Osteoblast (primary cell): ENCODE measurements at regions not wholly inside any gene's neighbourhood (a gene's known extent, or its start where the extent isn't known, plus 50 kb on each side); places are given as distances from the start of the nearest gene placed in this dataset.

Experiments
- DNase-seq: peaks from one replicate; pipeline ENCODE4 v3.0.0; 2011; ENCODE audit warnings: low spot score, mixed read lengths; ENCODE audit not compliant: insufficient read length; ENCODE audit errors: missing footprints
- H2AFZ ChIP-seq: 2 replicates; pipeline ENCODE4 v1.6.0; 2011; ENCODE audit warnings: mild to moderate bottlenecking, low read length
- H3K27ac ChIP-seq: 2 replicates; pipeline ENCODE4 v1.5.1; 2011; ENCODE audit warnings: mild to moderate bottlenecking, low read depth, low read length, moderate library complexity
- H3K27me3 ChIP-seq: 2 replicates; pipeline ENCODE4 v1.6.0; 2012; ENCODE audit warnings: mild to moderate bottlenecking, control low read depth, inconsistent platforms, low read length, moderate library complexity; ENCODE audit not compliant: insufficient read depth
- H3K36me3 ChIP-seq: 2 replicates; pipeline ENCODE4 v1.5.1; 2011; ENCODE audit warnings: mild to moderate bottlenecking, low read length, control low read depth, moderate library complexity; ENCODE audit not compliant: insufficient read depth
- H3K4me1 ChIP-seq: 2 replicates; pipeline ENCODE4 v1.5.1; 2011; ENCODE audit warnings: mild to moderate bottlenecking, low read length, control low read depth, moderate library complexity; ENCODE audit not compliant: insufficient read depth
- H3K4me2 ChIP-seq: 2 replicates; pipeline ENCODE4 v1.6.0; 2011; ENCODE audit warnings: mild to moderate bottlenecking, low read length; ENCODE audit not compliant: insufficient read depth
- H3K4me3 ChIP-seq: fragments of 200-600 bp; sonication (generic); 3 replicates; pipeline ENCODE4 v1.5.1; 2012; ENCODE audit warnings: mild to moderate bottlenecking, low read length, inconsistent platforms; ENCODE audit not compliant: insufficient read depth
- H3K79me2 ChIP-seq: 2 replicates; pipeline ENCODE4 v1.6.0; 2012; ENCODE audit warnings: mild to moderate bottlenecking, low read length, control low read depth, inconsistent platforms; ENCODE audit not compliant: insufficient read depth
- H3K9me3 ChIP-seq: 2 replicates; pipeline ENCODE4 v1.5.1; 2011; ENCODE audit warnings: low read depth, low read length, control low read depth
- H4K20me1 ChIP-seq: 2 replicates; pipeline ENCODE4 v1.6.0; 2012; ENCODE audit warnings: mild to moderate bottlenecking, low read length, control low read depth; ENCODE audit not compliant: insufficient read depth
- CTCF ChIP-seq: IDR thresholded peaks from 2 replicates; pipeline ENCODE4 v1.5.1; 2011; ENCODE audit warnings: mild to moderate bottlenecking, low read depth, low read length, moderate library complexity; ENCODE audit errors: extremely low read depth

GRCh38 chr6:146895101-146895771 lies 296.5 kb downstream of the ADGB start:
- DNase-seq: no peak
- no peak overlapping the region for H3K27ac ChIP-seq
- no peaks in the 10 kb centered on the region for H3K36me3 ChIP-seq
- TF ChIP-seq CTCF: no peak
- H3K4me3 ChIP-seq: no peak overlapping the region
- H2AFZ ChIP-seq: no peak overlapping the region
- H3K79me2 ChIP-seq: no peaks in the 10 kb centered on the region
- H4K20me1 ChIP-seq: no peaks in the 10 kb centered on the region
- no peaks in the 10 kb centered on the region for H3K27me3 ChIP-seq
- H3K4me2 ChIP-seq: no peak overlapping the region
- H3K4me1 ChIP-seq: peaks cover 17% of the 10 kb centered on the region
- no peaks in the 10 kb centered on the region for H3K9me3 ChIP-seq

- H3K36me3 ChIP-seq: no peaks in the 10 kb centered on the region
- H3K4me3 ChIP-seq: no peak overlapping the region
- no peaks in the 10 kb centered on the region for H3K27me3 ChIP-seq
- H4K20me1 ChIP-seq: no peaks in the 10 kb centered on the region
- DNase-seq: no peak
- no peaks in the 10 kb centered on the region for H3K79me2 ChIP-seq
- peaks cover 17% of the 10 kb centered on the region for H3K4me1 ChIP-seq
- no peak for TF ChIP-seq CTCF
- H3K4me2 ChIP-seq: no peak overlapping the region
- no peaks in the 10 kb centered on the region for H3K9me3 ChIP-seq
- H2AFZ ChIP-seq: no peak overlapping the region
- H3K27ac ChIP-seq: no peak overlapping the region
These were observed 296.9 kb downstream of the ADGB start for GRCh38 chr6:146895772-146896061.

GRCh38 chr6:146896062-146896813 lies 297.5 kb downstream of the ADGB start:
- H4K20me1 ChIP-seq: no peaks in the 10 kb centered on the region
- no peak overlapping the region for H3K27ac ChIP-seq
- no peak overlapping the region for H2AFZ ChIP-seq
- no peak for DNase-seq
- no peaks in the 10 kb centered on the region for H3K27me3 ChIP-seq
- H3K9me3 ChIP-seq: no peaks in the 10 kb centered on the region
- H3K79me2 ChIP-seq: no peaks in the 10 kb centered on the region
- H3K4me2 ChIP-seq: no peak overlapping the region
- H3K36me3 ChIP-seq: no peaks in the 10 kb centered on the region
- H3K4me3 ChIP-seq: no peak overlapping the region
- TF ChIP-seq CTCF: no peak
- peaks cover 17% of the 10 kb centered on the region for H3K4me1 ChIP-seq

- Histone ChIP-seq H3K36me3 (no peaks in the 10 kb centered on the region), H3K27me3 (no peaks in the 10 kb centered on the region), H3K4me2 (no peak overlapping the region), H3K4me3 (no peak overlapping the region), H4K20me1 (no peaks in the 10 kb centered on the region), H3K79me2 (no peaks in the 10 kb centered on the region), H3K9me3 (no peaks in the 10 kb centered on the region), H2AFZ (no peak overlapping the region), H3K4me1 (peaks cover 11% of the 10 kb centered on the region), H3K27ac (no peak overlapping the region)
- no peak for DNase-seq
- TF ChIP-seq CTCF: no peak
These were observed 298.4 kb downstream of the ADGB start for GRCh38 chr6:146896960-146897701.
